WI38 (cell line): ENCODE measurements at regions not wholly inside any gene's neighbourhood (a gene's known extent, or its start where the extent isn't known, plus 50 kb on each side); places are given as distances from the start of the nearest gene placed in this dataset.

ENCODE experiments used
- H3K4me3 ChIP-seq: 2 replicates; pipeline ENCODE4 v1.5.1; 2011; ENCODE audit warnings: low read depth, mild to moderate bottlenecking, control low read depth, low read length
- CTCF ChIP-seq: IDR thresholded peaks from 2 replicates; pipeline ENCODE4 v1.5.1; 2012; ENCODE audit warnings: low read depth, mild to moderate bottlenecking, control low read depth, low read length

GRCh38 chr11:104734998-104735397, 163.3 kb downstream of the CASP12 start:
- no peak for TF ChIP-seq CTCF
- no peak overlapping the region for H3K4me3 ChIP-seq

GRCh38 chr11:104731890-104732289, 166.4 kb downstream of the CASP12 start:
- no peak for TF ChIP-seq CTCF
- H3K4me3 ChIP-seq, result no peak overlapping the region

- H3K4me3 ChIP-seq, result no peak overlapping the region
- no peak for TF ChIP-seq CTCF
These were observed 169.3 kb downstream of the CASP12 start for GRCh38 chr11:104728927-104729326.

GRCh38 chr11:104727768-104728167, 170.5 kb downstream of the CASP12 start:
- no peak overlapping the region for H3K4me3 ChIP-seq
- TF ChIP-seq CTCF, result no peak

- no peak overlapping the region for H3K4me3 ChIP-seq
- no peak for TF ChIP-seq CTCF
These were observed 171.2 kb downstream of the CASP12 start for GRCh38 chr11:104727095-104727494.

- no peak for TF ChIP-seq CTCF
- H3K4me3 ChIP-seq, result no peak overlapping the region
These were observed 172.4 kb downstream of the CASP12 start for GRCh38 chr11:104725796-104726408.

- H3K4me3 ChIP-seq, result no peak overlapping the region
- no peak for TF ChIP-seq CTCF
These were observed 184.9 kb downstream of the CASP12 start for GRCh38 chr11:104713401-104713800.
